ENCODE measurements at regions not wholly inside any gene's neighbourhood (a gene's known extent, or its start where the extent isn't known, plus 50 kb on each side); places are given as distances from the start of the nearest gene placed in this dataset.

DNA sequence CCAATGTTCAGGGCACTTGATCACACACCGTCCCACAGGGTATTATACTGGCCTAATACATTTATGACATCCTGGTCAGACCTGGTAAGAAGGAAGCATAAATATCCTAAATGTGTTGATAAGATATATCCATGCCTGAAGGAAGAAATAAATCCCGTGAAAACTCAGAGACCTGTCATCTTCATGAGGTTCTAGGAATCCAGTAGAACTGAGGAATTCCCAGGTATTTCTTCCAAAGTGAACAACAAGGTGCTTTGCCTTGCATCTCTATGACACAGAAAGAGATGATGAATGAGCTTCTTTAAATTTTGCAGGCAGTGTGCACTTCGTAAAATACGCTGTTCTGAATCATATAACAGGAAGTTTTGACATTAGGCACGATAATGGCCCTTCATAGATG, 78.1 kb upstream of the VGLL3 start:
- H3K4me1 ChIP-seq = peaks cover 0 to 7% (median 0%) of the 10 kb centered on the region in 4 donors
- H3K36me3 ChIP-seq = no peaks in the 10 kb centered on the region
- no peaks in the 10 kb centered on the region for H3K27me3 ChIP-seq
- no peak overlapping the region for H3K4me3 ChIP-seq
- WGBS, 2 donors = 87 to 89% methylated on average over 5 of the region's 5 CpGs
- TF ChIP-seq POLR2A (IDR thresholded peaks at IDR 0.05) (no peak), EP300 (IDR thresholded peaks at IDR 0.05) (no peak), CTCF (IDR thresholded peaks at IDR 0.05) (no peak)
- no peak overlapping the region for H3K27ac ChIP-seq
- H3K9me3 ChIP-seq = no peaks in the 10 kb centered on the region
- no peak for DNase-seq (ENCODE audit: low spot score in 2 of 2)

DNA sequence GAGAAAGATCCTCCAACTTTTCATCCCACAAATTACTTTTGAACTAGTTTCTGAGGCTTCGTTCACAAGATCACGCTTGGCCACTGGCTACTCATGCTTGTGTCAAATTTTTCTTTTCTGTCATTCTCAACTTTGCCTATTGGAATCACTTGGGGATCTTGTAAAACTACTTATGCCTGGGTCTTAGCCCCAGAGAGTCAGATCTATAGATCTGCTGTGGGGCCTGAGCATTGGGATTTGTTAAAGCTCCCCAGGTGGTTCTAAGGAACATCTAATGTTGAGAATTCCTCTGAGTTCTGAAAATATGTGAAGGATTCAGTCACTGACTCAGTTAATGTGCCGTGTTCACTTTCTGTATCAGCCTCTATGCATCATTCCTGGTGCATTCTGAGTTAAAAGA, 71.7 kb upstream of the VGLL3 start:
- whole genome bisulfite sequencing, 2 donors = 88 to 92% methylated on average over 3 of the region's 3 CpGs

GRCh38 chr3:87057474-87057873, 66.5 kb upstream of the VGLL3 start:
- no peak for DNase-seq (ENCODE audit: low spot score in 2 of 2)
- 93 to 100% methylated on average over 1 of the region's 1 CpG for WGBS, 2 donors
- Histone ChIP-seq H3K36me3 (no peaks in the 10 kb centered on the region), H3K27ac (no peak overlapping the region), H3K9me3 (no peaks in the 10 kb centered on the region), H3K4me1 (no peaks in the 10 kb centered on the region), H3K4me3 (no peak overlapping the region), H3K27me3 (no peaks in the 10 kb centered on the region)
- TF ChIP-seq EP300 (IDR thresholded peaks at IDR 0.05) (no peak), CTCF (IDR thresholded peaks at IDR 0.05) (no peak), POLR2A (IDR thresholded peaks at IDR 0.05) (no peak)

More for the DNA sequence above, 71.7 kb upstream of the VGLL3 start:
- Histone ChIP-seq H3K27ac (no peak overlapping the region), H3K27me3 (no peaks in the 10 kb centered on the region), H3K36me3 (no peaks in the 10 kb centered on the region), H3K9me3 (no peaks in the 10 kb centered on the region), H3K4me1 (no peaks in the 10 kb centered on the region), H3K4me3 (no peak overlapping the region)
- DNase-seq (ENCODE audit: low spot score in 2 of 2) = no peak
- TF ChIP-seq EP300 (IDR thresholded peaks at IDR 0.05) (no peak), CTCF (IDR thresholded peaks at IDR 0.05) (no peak), POLR2A (IDR thresholded peaks at IDR 0.05) (no peak)

GRCh38 chr3:87053553-87053952, 62.6 kb upstream of the VGLL3 start:
- DNase-seq (ENCODE audit: low spot score in 2 of 2) = no peak
- no peaks in the 10 kb centered on the region for H3K9me3 ChIP-seq
- H3K36me3 ChIP-seq = no peaks in the 10 kb centered on the region
- no peak for TF ChIP-seq CTCF (IDR thresholded peaks at IDR 0.05)
- TF ChIP-seq POLR2A (IDR thresholded peaks at IDR 0.05) = no peak
- no peak for TF ChIP-seq EP300 (IDR thresholded peaks at IDR 0.05)
- H3K27ac ChIP-seq = no peak overlapping the region
- H3K4me3 ChIP-seq = no peak overlapping the region
- H3K4me1 ChIP-seq = no peaks in the 10 kb centered on the region
- no peaks in the 10 kb centered on the region for H3K27me3 ChIP-seq

DNA sequence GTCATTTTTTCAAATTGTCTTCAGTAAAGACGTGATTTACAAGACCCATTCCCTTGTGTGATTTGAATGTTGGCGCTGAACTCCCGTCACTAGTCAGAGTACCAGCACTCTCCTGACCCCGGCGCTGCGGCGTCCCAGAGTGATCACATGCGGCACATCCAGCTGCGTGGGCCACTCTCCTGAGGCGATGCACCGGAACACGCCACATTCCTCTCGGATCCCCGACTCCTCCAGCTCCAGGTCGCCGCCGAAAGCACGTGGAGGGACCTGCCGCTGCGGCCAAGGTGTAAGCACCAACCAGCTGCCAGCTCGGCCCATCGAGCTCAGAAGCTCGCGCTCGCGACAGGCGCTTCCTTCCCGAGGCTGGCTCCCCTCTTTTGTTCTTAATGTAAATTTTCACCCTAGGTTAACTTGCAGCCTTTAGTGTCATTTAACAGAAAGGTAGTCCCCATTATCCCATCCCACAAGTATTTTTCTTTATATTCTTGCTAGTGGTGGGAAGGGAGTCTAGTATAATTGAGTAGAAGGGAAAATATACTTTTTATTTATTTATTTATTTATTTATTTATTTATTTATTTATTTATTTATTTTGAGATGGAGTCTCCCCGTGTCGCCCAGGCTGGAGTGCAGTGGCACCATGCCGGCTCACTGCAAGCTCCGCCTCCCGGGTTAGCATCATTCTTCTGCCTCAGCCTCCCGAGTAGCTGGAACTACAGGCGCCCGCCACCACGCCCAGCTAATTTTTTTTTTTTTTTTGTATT, 61.7 kb upstream of the VGLL3 start:
- DNase-seq (ENCODE audit: low spot score in 2 of 2) = no peak
- Histone ChIP-seq H3K27ac (no peak overlapping the region), H3K9me3 (no peaks in the 10 kb centered on the region), H3K36me3 (no peaks in the 10 kb centered on the region), H3K27me3 (no peaks in the 10 kb centered on the region), H3K4me1 (no peaks in the 10 kb centered on the region), H3K4me3 (no peak overlapping the region)
- no peak for TF ChIP-seq CTCF (IDR thresholded peaks at IDR 0.05)
- TF ChIP-seq POLR2A (IDR thresholded peaks at IDR 0.05) = no peak
- TF ChIP-seq EP300 (IDR thresholded peaks at IDR 0.05) = no peak
- WGBS, 2 donors = 79 to 83% methylated on average over 37 of the region's 37 CpGs

Measured in tibial nerve (tissue), 4 donors.